AG10803 (cell line): ENCODE measurements at regions not wholly inside any gene's neighbourhood (a gene's known extent, or its start where the extent isn't known, plus 50 kb on each side); places are given as distances from the start of the nearest gene placed in this dataset.

Source experiments
- DNase-seq: peaks from one replicate; pipeline ENCODE4 v3.0.0; 2010; ENCODE audit warnings: low read depth
- H3K4me3 ChIP-seq: 2 replicates; pipeline ENCODE4 v1.5.1; 2011; ENCODE audit warnings: mild to moderate bottlenecking, low read length, control low read depth
- CTCF ChIP-seq: conservative IDR thresholded peaks from 2 replicates; pipeline ENCODE4 v1.5.1; 2011; ENCODE audit warnings: mild to moderate bottlenecking, low read length, control low read depth, inconsistent platforms

GRCh38 chr18:10051877-10052631, 138.2 kb downstream of the VAPA start:
- DNase-seq = peak; percentile 89
- H3K4me3 ChIP-seq = no peak overlapping the region
- no peak for TF ChIP-seq CTCF

GRCh38 chr18:10052871-10053270, 139.1 kb downstream of the VAPA start:
- no peak for TF ChIP-seq CTCF
- DNase-seq = no peak
- no peak overlapping the region for H3K4me3 ChIP-seq

GRCh38 chr18:10053861-10054260, 140.0 kb downstream of the VAPA start:
- no peak for DNase-seq
- no peak overlapping the region for H3K4me3 ChIP-seq
- TF ChIP-seq CTCF = no peak

GRCh38 chr18:10054366-10054765, 140.6 kb downstream of the VAPA start:
- TF ChIP-seq CTCF = no peak
- DNase-seq = no peak
- H3K4me3 ChIP-seq = no peak overlapping the region

- no peak for TF ChIP-seq CTCF
- no peak for DNase-seq
- H3K4me3 ChIP-seq = no peak overlapping the region
Observed at GRCh38 chr18:10055125-10055750, 141.4 kb downstream of the VAPA start.

GRCh38 chr18:10056506-10056905, 142.7 kb downstream of the VAPA start:
- no peak for TF ChIP-seq CTCF
- DNase-seq = no peak
- H3K4me3 ChIP-seq = no peak overlapping the region

GRCh38 chr18:10057401-10057893, 143.6 kb downstream of the VAPA start:
- DNase-seq = no peak
- no peak overlapping the region for H3K4me3 ChIP-seq
- no peak for TF ChIP-seq CTCF
